MM.1S (cell line): ENCODE measurements at regions not wholly inside any gene's neighbourhood (a gene's known extent, or its start where the extent isn't known, plus 50 kb on each side); places are given as distances from the start of the nearest gene placed in this dataset.

Experiments
- DNase-seq: peaks from one replicate; pipeline ENCODE4 v3.0.0-alpha.2; 2015
- H2AFZ ChIP-seq: fragments of 300-600 bp; sonication (generic); 2 replicates; pipeline ENCODE4 v1.6.0; 2016; ENCODE audit warnings: antibody characterized with exemption, low read length
- H3F3A ChIP-seq: fragments of 300-600 bp; sonication (generic); 2 replicates; pipeline ENCODE4 v1.6.1; 2016; ENCODE audit warnings: mild to moderate bottlenecking, antibody characterized with exemption, low read length, moderate library complexity, mixed read lengths; ENCODE audit not compliant: insufficient read depth
- H3K27ac ChIP-seq: fragments of 300-600 bp; sonication (generic); 2 replicates; pipeline ENCODE4 v1.5.1; 2016; ENCODE audit warnings: mild to moderate bottlenecking, low read length
- H3K27me3 ChIP-seq: fragments of 300-600 bp; sonication (generic); replicated peaks from 2 replicates; pipeline ENCODE4 v1.6.0; 2016; ENCODE audit warnings: low read length; ENCODE audit not compliant: insufficient read depth
- H3K36me3 ChIP-seq: fragments of 300-600 bp; sonication (generic); replicated peaks from 2 replicates; pipeline ENCODE4 v1.6.1; 2016; ENCODE audit warnings: mild to moderate bottlenecking, low read length, mixed read lengths; ENCODE audit not compliant: insufficient read depth
- H3K4me1 ChIP-seq: fragments of 300-600 bp; sonication (generic); 2 replicates; pipeline ENCODE4 v1.6.1; 2016; ENCODE audit warnings: low read length, mixed read lengths
- H3K4me2 ChIP-seq: fragments of 300-600 bp; sonication (generic); 2 replicates; pipeline ENCODE4 v1.6.0; 2016; ENCODE audit warnings: low read depth, low read length
- H3K4me3 ChIP-seq: fragments of 300-600 bp; sonication (generic); 2 replicates; pipeline ENCODE4 v1.5.1; 2016; ENCODE audit warnings: low read length, mixed read lengths
- H3K79me2 ChIP-seq: fragments of 300-600 bp; sonication (generic); 2 replicates; pipeline ENCODE4 v1.6.1; 2016; ENCODE audit warnings: mixed run types, low read length, mixed read lengths
- H3K9ac ChIP-seq: fragments of 300-600 bp; sonication (generic); 2 replicates; pipeline ENCODE4 v1.6.1; 2016; ENCODE audit warnings: low read length, mixed read lengths
- H3K9me2 ChIP-seq: fragments of 300-600 bp; sonication (generic); replicated peaks from 2 replicates; pipeline ENCODE4 v1.6.1; 2016; ENCODE audit warnings: mild to moderate bottlenecking, low read length, mixed read lengths; ENCODE audit not compliant: insufficient read depth
- H3K9me3 ChIP-seq: fragments of 300-600 bp; sonication (generic); replicated peaks from 2 replicates; pipeline ENCODE4 v1.6.1; 2016; ENCODE audit warnings: mild to moderate bottlenecking, low read length, mixed read lengths; ENCODE audit not compliant: insufficient read depth
- H4K20me1 ChIP-seq: fragments of 300-600 bp; sonication (generic); 2 replicates; pipeline ENCODE4 v1.6.1; 2016; ENCODE audit warnings: mild to moderate bottlenecking, low read length, moderate library complexity, mixed read lengths; ENCODE audit not compliant: insufficient read depth
- EZH2 ChIP-seq: fragments of 300-600 bp; sonication (generic); optimal IDR thresholded peaks from 2 replicates; pipeline ENCODE3; 2017; ENCODE audit warnings: low read depth, mild to moderate bottlenecking, antibody characterized with exemption, low read length, mixed read lengths
- EZH2phosphoT487 ChIP-seq: fragments of 300-600 bp; sonication (generic); IDR thresholded peaks from 2 replicates; pipeline ENCODE4 v1.6.1; 2018; ENCODE audit warnings: antibody characterized with exemption, low read length
- TF ChIP-seq, protein P1 (sequence below): fragments of 300-600 bp; sonication (generic); IDR thresholded peaks from 2 replicates; pipeline ENCODE4 v1.5.1; 2016; ENCODE audit warnings: antibody characterized with exemption, low read length, mixed read lengths

DNA sequence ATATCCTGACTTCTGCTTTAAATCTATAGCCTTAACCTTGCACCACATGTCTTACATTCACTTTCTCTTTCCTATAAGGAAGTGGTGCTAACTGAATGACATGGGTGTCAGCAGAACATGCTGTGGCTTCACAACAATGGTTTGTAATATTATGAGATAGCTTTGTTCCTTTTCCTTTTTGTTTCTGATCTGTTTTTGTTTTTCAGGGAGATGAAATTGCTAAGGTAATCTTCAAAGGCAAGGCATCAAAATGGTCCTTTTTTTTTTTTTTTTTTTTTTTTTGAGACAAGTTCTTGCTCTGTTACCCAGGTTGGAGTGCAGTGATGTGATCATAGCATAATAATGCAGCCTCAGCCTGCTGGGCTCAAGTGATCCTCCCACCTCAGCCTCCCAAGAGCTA is 53.6 kb upstream of the RANBP6 start:
- no peaks in the 10 kb centered on the region for H3K79me2 ChIP-seq
- no peaks in the 10 kb centered on the region for H3K36me3 ChIP-seq
- peak overlapping the region; percentile 63 for H2AFZ ChIP-seq
- H3K27me3 ChIP-seq = no peaks in the 10 kb centered on the region
- H3K9me2 ChIP-seq = no peaks in the 10 kb centered on the region
- H3K27ac ChIP-seq = no peak overlapping the region
- H3K4me1 ChIP-seq = 0 out of 2 replicates have a peak, but pooled peaks cover 9% of the 10 kb centered on the region
- H3K4me3 ChIP-seq = no peak overlapping the region; the same call in 1 of the 2 replicates
- H3K4me2 ChIP-seq = peak overlapping the region; percentile 15; the same call in 1 of the 2 replicates
- no peaks in the 10 kb centered on the region for H3F3A ChIP-seq
- DNase-seq = peak; percentile 63
- H3K9ac ChIP-seq = no peak overlapping the region
- no peaks in the 10 kb centered on the region for H4K20me1 ChIP-seq
- no peak for TF ChIP-seq EZH2phosphoT487
- TF ChIP-seq, protein P1, sequence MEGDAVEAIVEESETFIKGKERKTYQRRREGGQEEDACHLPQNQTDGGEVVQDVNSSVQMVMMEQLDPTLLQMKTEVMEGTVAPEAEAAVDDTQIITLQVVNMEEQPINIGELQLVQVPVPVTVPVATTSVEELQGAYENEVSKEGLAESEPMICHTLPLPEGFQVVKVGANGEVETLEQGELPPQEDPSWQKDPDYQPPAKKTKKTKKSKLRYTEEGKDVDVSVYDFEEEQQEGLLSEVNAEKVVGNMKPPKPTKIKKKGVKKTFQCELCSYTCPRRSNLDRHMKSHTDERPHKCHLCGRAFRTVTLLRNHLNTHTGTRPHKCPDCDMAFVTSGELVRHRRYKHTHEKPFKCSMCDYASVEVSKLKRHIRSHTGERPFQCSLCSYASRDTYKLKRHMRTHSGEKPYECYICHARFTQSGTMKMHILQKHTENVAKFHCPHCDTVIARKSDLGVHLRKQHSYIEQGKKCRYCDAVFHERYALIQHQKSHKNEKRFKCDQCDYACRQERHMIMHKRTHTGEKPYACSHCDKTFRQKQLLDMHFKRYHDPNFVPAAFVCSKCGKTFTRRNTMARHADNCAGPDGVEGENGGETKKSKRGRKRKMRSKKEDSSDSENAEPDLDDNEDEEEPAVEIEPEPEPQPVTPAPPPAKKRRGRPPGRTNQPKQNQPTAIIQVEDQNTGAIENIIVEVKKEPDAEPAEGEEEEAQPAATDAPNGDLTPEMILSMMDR = no peak
- no peaks in the 10 kb centered on the region for H3K9me3 ChIP-seq

DNA sequence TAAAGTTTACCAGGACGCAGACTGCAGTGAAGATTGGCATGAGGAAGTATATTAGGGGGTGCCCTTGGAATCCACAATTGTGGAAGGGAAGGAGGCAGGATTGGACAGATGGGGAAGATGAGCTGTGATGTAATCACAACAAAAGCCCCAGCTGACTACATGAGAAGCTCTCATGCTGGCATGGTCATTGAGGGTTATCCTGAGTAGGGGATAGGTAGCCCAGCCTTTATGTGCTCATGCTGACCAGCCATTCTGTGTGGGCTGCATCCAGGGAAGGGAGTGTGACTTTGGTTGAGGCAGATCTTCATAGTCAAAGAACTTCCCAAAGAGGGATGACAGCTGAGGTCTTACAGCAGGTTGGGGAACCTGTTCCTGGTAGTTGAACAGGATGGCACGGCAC is 52.0 kb upstream of the RANBP6 start:
- no peak for TF ChIP-seq EZH2
- TF ChIP-seq EZH2phosphoT487 = no peak
- TF ChIP-seq, protein P1 = no peak
- H3K79me2 ChIP-seq = no peaks in the 10 kb centered on the region
- H3K4me3 ChIP-seq = no peak overlapping the region
- no peaks in the 10 kb centered on the region for H4K20me1 ChIP-seq
- no peak overlapping the region for H3K4me2 ChIP-seq
- H3F3A ChIP-seq = no peaks in the 10 kb centered on the region
- no peaks in the 10 kb centered on the region for H3K9me2 ChIP-seq
- DNase-seq = no peak
- no peaks in the 10 kb centered on the region for H3K9me3 ChIP-seq
- no peaks in the 10 kb centered on the region for H3K36me3 ChIP-seq
- H2AFZ ChIP-seq = no peak overlapping the region
- no peaks in the 10 kb centered on the region for H3K27me3 ChIP-seq
- H3K9ac ChIP-seq = no peak overlapping the region
- H3K27ac ChIP-seq = no peak overlapping the region
- 0 out of 2 replicates have a peak, but pooled peaks cover 9% of the 10 kb centered on the region for H3K4me1 ChIP-seq
